Liver (tissue), 3 donors: ENCODE measurements at regions not wholly inside any gene's neighbourhood (a gene's known extent, or its start where the extent isn't known, plus 50 kb on each side); places are given as distances from the start of the nearest gene placed in this dataset.

Source experiments
- CTCF ChIP-seq: fragments of 150-350 bp; IDR thresholded peaks from 2 replicates; pipeline ENCODE4 v1.5.1; 2017; ENCODE audit warnings: improper control_type of control experiment, low read depth, low read length; ENCODE audit not compliant: missing input control
- HNF4A ChIP-seq, 2 donors: conservative IDR thresholded peaks; 2 replicates each; pipeline ENCODE4 v1.6.1; 2016; ENCODE audit warnings: antibody characterized with exemption in 2 of 2, mild to moderate bottlenecking in 2 of 2
- JUND ChIP-seq, 2 donors: IDR thresholded peaks; 2 replicates each; pipeline ENCODE4 v1.6.1; 2016; ENCODE audit warnings: antibody characterized with exemption in 2 of 2
- TAF1 ChIP-seq: conservative IDR thresholded peaks from 2 replicates; pipeline ENCODE4 v1.6.1; 2016; ENCODE audit warnings: antibody characterized with exemption, mild to moderate bottlenecking
- donor health status: healthy.
- donor health status: healthy.

- TF ChIP-seq CTCF, result no peak
- TF ChIP-seq JUND (IDR thresholded peaks at IDR 0.05), result no peak
- TF ChIP-seq HNF4A (conservative IDR thresholded peaks at IDR 0.05), result no peak
- no peak for TF ChIP-seq TAF1
These were observed 93.7 kb upstream of the BACH2 start for GRCh38 chr6:90390379-90390778.
